Mesenchymal stem cell (in vitro differentiated cells and primary cell): ENCODE measurements at regions not wholly inside any gene's neighbourhood (a gene's known extent, or its start where the extent isn't known, plus 50 kb on each side); places are given as distances from the start of the nearest gene placed in this dataset.

ENCODE experiments used
- DNase-seq: peaks from one replicate; pipeline ENCODE4 v3.0.0-alpha.2; 2013
- H2AFZ ChIP-seq: one replicate; pipeline ENCODE4 v1.6.1; 2013; ENCODE audit warnings: low read depth, mild to moderate bottlenecking, control low read depth, inconsistent platforms, low read length, moderate library complexity
- H2AK5ac ChIP-seq: 2 replicates; pipeline ENCODE4 v1.6.1; 2013; ENCODE audit warnings: low read length, moderate library complexity, mild to moderate bottlenecking, inconsistent platforms; ENCODE audit not compliant: severe bottlenecking
- H2BK120ac ChIP-seq: one replicate; pipeline ENCODE4 v1.6.1; 2013; ENCODE audit warnings: low read depth, mild to moderate bottlenecking, inconsistent platforms, low read length, moderate library complexity
- H2BK12ac ChIP-seq, 2 experiments: one replicate each; pipeline ENCODE4 v1.6.1; 2013; ENCODE audit warnings: inconsistent platforms in 2 of 2, low read length in 2 of 2, mild to moderate bottlenecking in 2 of 2, moderate library complexity in 2 of 2, control low read depth in 1 of 2
- H2BK15ac ChIP-seq: one replicate; pipeline ENCODE4 v1.6.1; 2013; ENCODE audit warnings: mild to moderate bottlenecking, low read depth, inconsistent platforms; ENCODE audit not compliant: poor library complexity, severe bottlenecking
- H2BK5ac ChIP-seq: 2 replicates; pipeline ENCODE4 v1.6.1; 2013; ENCODE audit warnings: low read depth, mild to moderate bottlenecking, low read length, control low read depth, inconsistent platforms; ENCODE audit not compliant: poor library complexity, severe bottlenecking
- H3K14ac ChIP-seq, 2 experiments: one replicate each; pipeline ENCODE4 v1.6.1; 2013; ENCODE audit warnings: inconsistent platforms in 2 of 2, low read length in 2 of 2, control low read depth in 1 of 2, mild to moderate bottlenecking in 1 of 2, moderate library complexity in 1 of 2
- H3K18ac ChIP-seq, 2 experiments: one replicate each; pipeline ENCODE4 v1.6.1; 2013; ENCODE audit warnings: inconsistent platforms in 2 of 2, low read length in 2 of 2, control low read depth in 1 of 2, low read depth in 1 of 2, mild to moderate bottlenecking in 1 of 2
- H3K23ac ChIP-seq, 2 experiments: one replicate each; pipeline ENCODE4 v1.6.1; 2013; ENCODE audit warnings: inconsistent platforms in 2 of 2, low read length in 2 of 2, mild to moderate bottlenecking in 2 of 2, moderate library complexity in 2 of 2, control low read depth in 1 of 2
- H3K27ac ChIP-seq: 2 replicates; pipeline ENCODE4 v1.5.1; 2013; ENCODE audit warnings: mild to moderate bottlenecking, moderate library complexity, low read length, control low read depth, inconsistent platforms; ENCODE audit not compliant: poor library complexity, severe bottlenecking
- H3K27me3 ChIP-seq, 2 experiments: 2 replicates each; pipeline versions ENCODE4 v1.6.1 to v1.7.0; 2013; ENCODE audit warnings: low read length in 2 of 2, mild to moderate bottlenecking in 2 of 2, moderate library complexity in 2 of 2, control low read depth in 1 of 2, inconsistent platforms in 1 of 2; ENCODE audit not compliant: control insufficient read depth in 1 of 2, insufficient read depth in 1 of 2
- H3K36me3 ChIP-seq, 2 experiments: 2 replicates each; pipeline versions ENCODE4 v1.6.1 to v1.7.0; 2013; ENCODE audit warnings: low read length in 2 of 2, control low read depth in 1 of 2, inconsistent platforms in 1 of 2, low read depth in 1 of 2, mild to moderate bottlenecking in 1 of 2; ENCODE audit not compliant: insufficient read depth in 2 of 2, control insufficient read depth in 1 of 2
- H3K4ac ChIP-seq, 2 experiments: one replicate each; pipeline ENCODE4 v1.6.1; 2013; ENCODE audit warnings: inconsistent platforms in 2 of 2, low read length in 2 of 2, mild to moderate bottlenecking in 2 of 2, moderate library complexity in 2 of 2, control low read depth in 1 of 2, low read depth in 1 of 2
- H3K4me1 ChIP-seq: 2 replicates; pipeline ENCODE4 v1.6.1; 2013; ENCODE audit warnings: low read depth, low read length, control low read depth; ENCODE audit not compliant: control insufficient read depth, insufficient read depth
- H3K4me2 ChIP-seq: 2 replicates; pipeline ENCODE4 v1.6.1; 2013; ENCODE audit warnings: low read length, mild to moderate bottlenecking, inconsistent platforms; ENCODE audit not compliant: poor library complexity, severe bottlenecking
- H3K4me3 ChIP-seq, 2 experiments: 2 replicates each; pipeline versions ENCODE4 v1.5.1 to v1.7.0; 2013; ENCODE audit warnings: low read length in 2 of 2, mild to moderate bottlenecking in 2 of 2, control low read depth in 1 of 2, low read depth in 1 of 2; ENCODE audit not compliant: insufficient read depth in 1 of 2
- H3K79me1 ChIP-seq: replicated peaks from 2 replicates; pipeline ENCODE4 v1.6.1; 2013; ENCODE audit warnings: mild to moderate bottlenecking, control low read depth, low read length, inconsistent platforms; ENCODE audit not compliant: poor library complexity, severe bottlenecking
- H3K9ac ChIP-seq: 2 replicates; pipeline ENCODE4 v1.7.0; 2013; ENCODE audit warnings: mild to moderate bottlenecking, low read length, moderate library complexity
- H3K9me3 ChIP-seq: 2 replicates; pipeline ENCODE4 v1.7.0; 2013; ENCODE audit warnings: mild to moderate bottlenecking, low read length; ENCODE audit not compliant: control insufficient read depth
- H4K8ac ChIP-seq: one replicate; pipeline ENCODE4 v1.6.1; 2013; ENCODE audit warnings: inconsistent platforms, mild to moderate bottlenecking, low read length, moderate library complexity
- H4K91ac ChIP-seq: one replicate; pipeline ENCODE4 v1.6.1; 2013; ENCODE audit warnings: mild to moderate bottlenecking, low read length, inconsistent platforms
- WGBS: methylation state at CpG from one replicate; pipeline ENCODE4 v1.1.7; 2013; ENCODE audit warnings: mixed read lengths; 5-methylcytosine and 5-hydroxymethylcytosine counted together

GRCh38 chr15:29208836-29209235, 60.8 kb downstream of the NSMCE3 start:
- H3K4ac ChIP-seq, result no peak overlapping the region
- no peaks in the 10 kb centered on the region for H3K36me3 ChIP-seq
- H3K14ac ChIP-seq, result no peak overlapping the region
- peaks cover 4% of the 10 kb centered on the region for H3K4me1 ChIP-seq
- no peak overlapping the region for H3K4me3 ChIP-seq
- H4K8ac ChIP-seq, result no peak overlapping the region
- no peak overlapping the region for H3K4me2 ChIP-seq
- H3K18ac ChIP-seq, result no peak overlapping the region
- no peak overlapping the region for H2BK15ac ChIP-seq
- no peak for DNase-seq
- no peaks in the 10 kb centered on the region for H3K9me3 ChIP-seq
- H2AFZ ChIP-seq, result no peak overlapping the region
- H2AK5ac ChIP-seq, result no peak overlapping the region
- no peak overlapping the region for H3K9ac ChIP-seq
- peaks cover 0 to 39% of the 10 kb centered on the region in 2 experiments for H3K27me3 ChIP-seq
- H3K27ac ChIP-seq, result no peak overlapping the region
- H3K79me1 ChIP-seq, result no peaks in the 10 kb centered on the region
- no peak overlapping the region for H2BK120ac ChIP-seq
- WGBS, result 74% methylated on average over 4 of the region's 4 CpGs
- H2BK5ac ChIP-seq, result no peak overlapping the region
- no peak overlapping the region for H2BK12ac ChIP-seq
- no peak overlapping the region for H3K23ac ChIP-seq
- H4K91ac ChIP-seq, result no peak overlapping the region

GRCh38 chr15:29208352-29208751, 61.3 kb downstream of the NSMCE3 start:
- no peaks in the 10 kb centered on the region for H3K9me3 ChIP-seq
- no peak overlapping the region for H3K27ac ChIP-seq
- H2BK120ac ChIP-seq, result no peak overlapping the region
- H4K8ac ChIP-seq, result no peak overlapping the region
- no peak overlapping the region for H3K23ac ChIP-seq
- WGBS, result 84% methylated on average over 5 of the region's 5 CpGs
- no peak overlapping the region for H2AK5ac ChIP-seq
- H2BK12ac ChIP-seq, result no peak overlapping the region
- H2BK5ac ChIP-seq, result no peak overlapping the region
- H3K4me3 ChIP-seq, result no peak overlapping the region
- DNase-seq, result no peak
- no peak overlapping the region for H3K9ac ChIP-seq
- H3K27me3 ChIP-seq, result peaks cover 0 to 39% of the 10 kb centered on the region in 2 experiments
- no peaks in the 10 kb centered on the region for H3K79me1 ChIP-seq
- no peak overlapping the region for H2BK15ac ChIP-seq
- no peak overlapping the region for H3K18ac ChIP-seq
- no peak overlapping the region for H3K4ac ChIP-seq
- H3K4me2 ChIP-seq, result no peak overlapping the region
- H3K14ac ChIP-seq, result no peak overlapping the region
- H4K91ac ChIP-seq, result no peak overlapping the region
- peaks cover 4% of the 10 kb centered on the region for H3K4me1 ChIP-seq
- H3K36me3 ChIP-seq, result no peaks in the 10 kb centered on the region
- H2AFZ ChIP-seq, result no peak overlapping the region

GRCh38 chr15:29207758-29208108, 61.9 kb downstream of the NSMCE3 start:
- Histone ChIP-seq H2AK5ac (no peak overlapping the region), H3K9me3 (no peaks in the 10 kb centered on the region), H2BK12ac (no peak overlapping the region), H3K4ac (no peak overlapping the region), H4K8ac (no peak overlapping the region), H4K91ac (no peak overlapping the region), H3K9ac (no peak overlapping the region), H2BK120ac (no peak overlapping the region), H3K4me2 (no peak overlapping the region), H3K27ac (no peak overlapping the region), H3K23ac (no peak overlapping the region), H3K36me3 (no peaks in the 10 kb centered on the region), H3K4me3 (no peak overlapping the region), H3K79me1 (no peaks in the 10 kb centered on the region), H3K27me3 (peaks cover 0 to 39% of the 10 kb centered on the region in 2 experiments), H2BK15ac (no peak overlapping the region), H2BK5ac (no peak overlapping the region), H3K14ac (no peak overlapping the region), H3K18ac (no peak overlapping the region), H3K4me1 (peaks cover 4% of the 10 kb centered on the region), H2AFZ (no peak overlapping the region)
- WGBS, result 71% methylated on average over 5 of the region's 5 CpGs
- no peak for DNase-seq

- H2AFZ ChIP-seq, result no peak overlapping the region
- no peak overlapping the region for H3K4me3 ChIP-seq
- DNase-seq, result no peak
- H3K9ac ChIP-seq, result no peak overlapping the region
- no peak overlapping the region for H3K14ac ChIP-seq
- H3K79me1 ChIP-seq, result no peaks in the 10 kb centered on the region
- H2BK5ac ChIP-seq, result no peak overlapping the region
- no peak overlapping the region for H3K23ac ChIP-seq
- no peak overlapping the region for H3K4me2 ChIP-seq
- no peak overlapping the region for H2BK15ac ChIP-seq
- H2AK5ac ChIP-seq, result no peak overlapping the region
- no peak overlapping the region for H3K18ac ChIP-seq
- H3K4me1 ChIP-seq, result peaks cover 4% of the 10 kb centered on the region
- H2BK12ac ChIP-seq, result no peak overlapping the region
- peaks cover 0 to 39% of the 10 kb centered on the region in 2 experiments for H3K27me3 ChIP-seq
- H4K91ac ChIP-seq, result no peak overlapping the region
- 87% methylated on average over 23 of the region's 23 CpGs for WGBS
- no peak overlapping the region for H3K27ac ChIP-seq
- no peaks in the 10 kb centered on the region for H3K36me3 ChIP-seq
- H3K4ac ChIP-seq, result no peak overlapping the region
- H4K8ac ChIP-seq, result no peak overlapping the region
- no peaks in the 10 kb centered on the region for H3K9me3 ChIP-seq
- no peak overlapping the region for H2BK120ac ChIP-seq
These were observed 62.4 kb downstream of the NSMCE3 start for GRCh38 chr15:29207027-29207757.
